GM18861 (cell line): ENCODE measurements at regions not wholly inside any gene's neighbourhood (a gene's known extent, or its start where the extent isn't known, plus 50 kb on each side); places are given as distances from the start of the nearest gene placed in this dataset.
"Not testable (repeated sequence)": the region's sequence is repeated elsewhere in the genome, so short reads cannot be mapped to it uniquely, and the experiment has no call there.

ENCODE experiments used
- ATAC-seq: cut with Tn5 transposase; IDR thresholded peaks from one replicate; pipeline ENCODE4 v1.9.1; 2021; ENCODE audit not compliant: unreplicated experiment

DNA sequence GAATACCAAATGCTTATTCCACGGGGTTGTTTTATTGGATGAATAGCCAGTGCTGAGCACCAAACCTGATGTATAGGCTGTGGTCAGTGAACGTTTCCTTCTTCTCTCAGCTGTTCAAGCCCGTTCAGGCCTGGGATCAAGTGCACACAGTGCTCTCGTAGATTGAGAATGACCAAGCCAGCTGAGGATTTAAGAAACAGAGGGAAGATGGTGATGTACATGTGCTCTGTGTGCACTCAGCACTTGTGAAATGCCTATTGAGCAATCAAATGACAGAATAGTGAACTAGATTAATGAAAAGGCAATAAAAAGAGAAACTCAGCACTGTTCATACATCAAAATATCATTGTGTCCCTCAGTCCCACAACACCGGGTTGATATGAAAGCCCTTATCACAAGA is 302.5 kb downstream of the BMPER start:
- ATAC-seq = no peak

DNA sequence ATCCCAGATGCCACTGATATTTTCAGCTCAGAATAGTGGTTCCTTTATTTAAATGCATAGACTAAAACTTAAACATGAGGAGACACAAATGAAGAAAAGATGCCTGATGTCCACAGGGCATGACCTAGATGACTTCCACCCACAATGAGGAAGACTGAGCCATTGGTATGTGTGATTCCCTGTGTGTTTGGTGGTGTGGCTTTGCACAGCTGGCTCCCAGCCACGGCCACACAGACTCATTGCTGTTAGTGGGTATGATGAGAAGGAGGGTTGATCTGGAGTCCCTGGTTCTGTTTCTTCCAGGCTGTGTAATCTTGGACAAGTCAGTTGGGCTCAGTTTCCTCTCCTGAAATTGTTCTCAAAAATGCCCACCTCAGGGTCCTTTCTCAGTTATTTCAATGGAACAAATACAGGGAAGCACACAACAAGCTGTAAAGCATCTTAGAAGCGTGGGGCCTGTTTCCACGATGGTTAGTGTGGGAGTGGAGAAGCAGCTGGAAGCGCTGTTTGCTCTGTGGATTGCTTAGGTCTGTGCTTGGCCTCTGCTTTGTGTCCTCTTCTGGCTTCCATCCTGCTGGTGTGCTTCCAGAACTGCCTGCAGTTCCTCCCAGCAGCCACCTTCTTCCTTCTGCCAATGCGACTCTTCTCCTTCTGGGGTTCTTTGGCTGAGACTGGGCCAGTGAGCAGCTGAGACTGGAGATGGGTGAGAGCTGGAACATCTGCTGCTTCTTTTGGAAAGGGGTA is 303.7 kb downstream of the BMPER start:
- ATAC-seq = no peak

- ATAC-seq = no peak
Measured at GRCh38 chr7:34211018-34211417, 305.7 kb downstream of the BMPER start.

DNA sequence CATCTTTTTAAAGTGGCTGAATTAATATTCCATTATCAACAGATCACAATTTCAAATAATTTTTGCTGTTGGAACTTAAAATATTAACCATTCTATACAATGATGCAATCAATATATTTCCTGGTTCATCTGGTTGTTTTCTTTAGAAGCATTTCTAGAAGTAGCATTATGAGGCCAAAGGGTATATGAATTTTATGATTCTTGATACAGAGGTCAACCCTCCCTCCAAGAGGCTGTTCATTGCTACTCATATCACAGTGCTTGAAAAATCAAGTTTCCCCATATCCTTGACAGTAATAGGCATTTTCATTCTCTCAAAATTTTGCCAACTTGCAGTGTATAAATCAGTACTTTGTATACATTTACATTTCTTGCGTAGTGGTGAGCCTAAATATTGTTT is 312.6 kb downstream of the BMPER start:
- ATAC-seq = no peak

DNA sequence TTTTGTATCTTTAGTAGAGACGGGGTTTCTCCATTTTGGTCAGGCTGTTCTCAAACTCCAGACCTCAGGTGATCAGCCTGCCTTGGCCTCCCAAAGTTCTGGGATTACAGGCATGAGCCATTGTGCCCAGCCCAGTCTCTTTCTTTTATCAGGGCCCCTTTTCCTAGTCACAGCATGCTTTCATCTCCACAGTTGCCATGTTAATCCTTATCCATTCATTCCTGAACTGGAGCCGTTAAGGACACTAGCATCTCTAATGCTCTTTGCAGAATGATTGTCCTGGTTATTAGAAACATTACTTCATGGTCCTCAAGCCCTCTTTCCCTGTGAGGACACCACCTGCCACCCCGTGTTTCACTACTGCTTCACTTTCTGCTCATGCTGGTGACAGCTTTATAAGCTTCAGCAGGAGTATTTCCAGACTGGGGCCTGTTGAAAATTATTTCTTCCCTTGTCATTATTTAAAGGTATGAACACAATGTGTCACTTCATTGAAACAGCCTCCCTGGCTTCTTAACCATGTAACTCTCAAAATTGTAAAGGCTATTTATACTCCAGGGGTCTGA is 313.9 kb downstream of the BMPER start:
- no peak for ATAC-seq

DNA sequence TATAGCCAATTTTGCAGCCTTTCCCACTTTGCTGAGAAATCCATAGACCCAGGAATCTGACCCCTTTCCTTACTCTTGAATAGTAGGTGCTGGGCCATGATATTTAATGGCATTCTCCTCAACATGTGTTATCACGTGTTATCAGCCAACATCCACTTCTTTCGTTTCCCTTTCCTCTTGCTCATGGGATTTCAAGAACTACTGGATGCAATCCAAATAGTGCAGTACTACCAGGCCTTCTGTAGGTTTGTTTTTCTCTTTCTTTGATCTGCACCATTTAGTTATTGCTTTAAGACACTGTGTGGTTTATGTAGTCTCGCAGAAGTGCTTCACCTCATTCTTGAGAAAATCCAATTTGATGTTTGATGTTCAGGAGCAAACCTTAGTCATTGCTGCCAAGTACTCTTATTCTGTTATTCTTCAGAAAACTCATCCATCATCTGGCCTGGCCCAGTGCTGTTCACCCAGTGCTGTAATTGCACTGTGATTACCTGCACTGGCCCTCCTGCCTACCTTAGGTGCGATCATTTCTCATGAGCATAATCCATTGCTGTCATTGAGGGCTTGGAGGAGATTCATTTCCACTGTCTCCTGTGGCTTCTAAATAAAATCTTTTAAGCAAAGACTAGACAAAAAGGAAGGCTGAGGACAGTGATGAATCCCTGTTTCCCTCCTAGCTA is 315.3 kb downstream of the BMPER start:
- no peak for ATAC-seq

- no peak for ATAC-seq
Measured at GRCh38 chr7:34222316-34222715, 317.0 kb downstream of the BMPER start.

DNA sequence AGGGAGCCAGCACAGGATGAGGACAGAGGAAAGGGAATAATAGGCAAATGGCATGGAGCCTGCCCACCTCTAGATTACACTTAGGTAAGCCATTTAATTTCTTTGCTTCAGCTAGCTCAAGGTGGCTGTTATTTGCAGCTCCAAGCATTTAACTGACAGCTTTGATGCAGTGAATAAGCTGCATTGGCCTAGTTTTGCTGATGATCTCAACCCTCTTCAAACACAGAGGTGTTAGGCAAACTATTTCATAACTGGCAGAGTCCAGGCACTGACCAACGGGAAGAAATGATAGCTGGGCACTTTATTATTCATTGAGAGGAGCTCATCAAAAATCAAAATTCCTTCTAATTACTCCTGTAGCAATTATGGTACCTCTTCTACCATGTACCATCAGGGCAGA is 317.4 kb downstream of the BMPER start:
- ATAC-seq = no peak

GRCh38 chr7:34224281-34224680 is 318.9 kb downstream of the BMPER start:
- no peak for ATAC-seq

GRCh38 chr7:34225193-34225592 is 319.9 kb downstream of the BMPER start:
- no peak for ATAC-seq

DNA sequence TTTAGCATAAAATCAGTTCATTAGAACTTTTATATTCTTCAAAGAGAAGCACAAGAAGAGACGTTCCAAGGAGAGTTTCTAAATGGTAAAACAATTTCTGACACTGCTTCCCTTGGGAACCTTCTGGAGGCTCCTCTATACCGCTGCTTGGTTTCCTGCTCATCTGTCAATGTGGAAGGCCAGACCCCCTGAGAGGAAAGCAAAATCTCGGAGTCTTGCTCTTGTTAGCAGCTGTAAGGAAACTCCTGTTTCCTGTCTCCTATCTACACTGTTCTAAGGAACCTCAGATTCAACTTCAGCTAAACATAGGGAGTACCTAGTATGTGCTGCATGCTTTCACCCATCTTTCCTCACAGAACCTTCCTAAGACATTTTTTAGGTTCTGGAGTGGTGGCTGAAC is 322.2 kb downstream of the BMPER start:
- ATAC-seq = no peak

GRCh38 chr7:34235101-34235500 is 329.8 kb downstream of the BMPER start:
- not testable (repeated sequence) for ATAC-seq

- ATAC-seq = no peak
Measured at GRCh38 chr7:34236057-34236456, 330.7 kb downstream of the BMPER start.

- ATAC-seq = no peak
Measured at GRCh38 chr7:34236839-34237492, 331.6 kb downstream of the BMPER start.

GRCh38 chr7:34237493-34237849 is 332.1 kb downstream of the BMPER start:
- no peak for ATAC-seq

GRCh38 chr7:34240417-34240816 is 335.1 kb downstream of the BMPER start:
- no peak for ATAC-seq

DNA sequence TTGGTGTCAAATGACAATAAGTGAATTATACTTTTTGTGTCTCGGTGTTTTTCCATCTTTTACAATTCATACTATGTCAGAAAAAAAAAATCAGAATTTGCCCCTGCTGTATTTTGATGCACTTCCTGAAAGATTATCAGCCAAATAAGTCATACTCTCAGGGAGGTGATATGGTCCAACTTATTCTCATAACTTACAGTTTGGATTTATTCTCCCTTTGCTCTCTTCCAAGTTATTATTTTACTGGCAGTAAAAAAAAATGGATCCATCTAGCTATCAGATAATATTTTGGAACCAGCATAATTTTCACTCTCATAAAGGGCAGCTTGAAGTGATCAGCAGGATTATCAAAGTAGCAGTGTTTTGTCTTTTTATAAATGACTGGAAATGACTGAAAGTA is 337.1 kb downstream of the BMPER start:
- ATAC-seq = no peak

DNA sequence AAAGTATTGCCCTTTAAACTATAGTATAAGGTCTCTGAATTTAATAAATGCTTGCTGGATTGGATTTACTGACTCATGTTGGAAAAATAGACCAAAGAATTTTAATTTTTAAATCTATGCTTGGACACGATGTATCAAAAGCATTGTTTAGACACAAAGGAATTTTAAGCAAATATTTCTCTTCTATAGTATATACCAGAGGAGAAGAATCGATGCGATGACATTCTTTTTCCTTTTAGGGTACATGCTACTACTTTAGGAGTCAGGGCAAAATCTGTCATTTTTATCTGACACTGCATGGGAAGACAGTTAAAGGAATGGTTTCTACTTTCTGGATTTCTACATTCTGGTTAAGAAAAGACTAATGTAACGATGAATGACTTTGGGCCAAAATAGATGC is 339.9 kb downstream of the BMPER start:
- no peak for ATAC-seq

- ATAC-seq = no peak
Measured at GRCh38 chr7:34247468-34247867, 342.1 kb downstream of the BMPER start.

GRCh38 chr7:34249192-34249591 is 343.9 kb downstream of the BMPER start:
- no peak for ATAC-seq

DNA sequence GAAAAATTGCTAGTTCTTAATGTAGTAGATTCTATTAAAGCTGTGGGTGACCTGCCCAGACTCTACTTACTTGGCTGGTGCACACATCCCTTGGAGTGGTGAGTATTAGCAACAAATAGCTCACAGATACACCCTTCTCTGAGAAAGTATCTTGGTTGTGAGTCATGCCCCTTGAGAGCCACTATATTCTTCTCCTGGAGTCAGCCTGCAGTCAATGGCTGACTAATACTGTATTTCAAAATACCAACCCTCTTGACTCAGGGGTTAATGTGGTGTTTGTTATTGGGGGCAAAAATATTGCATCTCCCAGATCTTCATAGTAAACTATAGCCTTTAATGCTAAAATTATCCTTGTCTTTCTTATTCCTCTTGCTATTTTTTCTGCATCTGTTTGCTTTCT is 354.9 kb downstream of the BMPER start:
- no peak for ATAC-seq

- ATAC-seq = no peak
Measured at GRCh38 chr7:34263168-34263567, 357.8 kb downstream of the BMPER start.
